ENCODE measurements at regions not wholly inside any gene's neighbourhood (a gene's known extent, or its start where the extent isn't known, plus 50 kb on each side); places are given as distances from the start of the nearest gene placed in this dataset.

DNA sequence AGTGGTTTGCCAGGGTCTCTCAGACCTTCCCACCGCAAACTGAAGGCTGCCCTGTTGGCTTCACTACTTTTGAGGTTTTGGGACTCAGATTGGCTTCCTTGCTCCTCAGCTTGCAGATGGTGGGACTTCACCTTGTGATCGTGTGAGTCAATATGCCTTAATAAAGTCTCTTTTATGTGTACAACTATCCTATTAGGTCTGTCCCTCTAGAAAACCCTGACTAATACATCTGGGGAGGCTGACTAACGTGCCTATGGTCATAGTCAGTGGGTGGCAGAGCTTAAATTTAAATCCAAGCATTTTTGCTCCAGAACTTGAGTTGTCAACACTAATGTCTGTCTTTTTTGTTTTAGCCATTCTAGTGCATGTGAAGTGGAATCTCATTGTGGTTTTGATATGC, 76.5 kb upstream of the CHODL start:
- intact Hi-C loops (cut with micrococcal nuclease), result no loop called here

GRCh38 chr21:18164933-18165332, 79.7 kb upstream of the CHODL start:
- DNase-seq (no peak), ATAC-seq (ENCODE audit: low read depth) (no peak)
- CTCF ChIA-PET, result no interaction called here
- Mint-ChIP-seq H3K4me1 (no peaks in the 10 kb centered on the region), H3K36me3 (ENCODE audit: low read depth) (no peaks in the 10 kb centered on the region), H3K27ac (no peak overlapping the region), H3K9me3 (peaks cover 2% of the 10 kb centered on the region), H3K27me3 (no peaks in the 10 kb centered on the region), H3K4me3 (no peak overlapping the region)
- POLR2A ChIA-PET, result no interaction called here
- TF ChIP-seq, protein P1, sequence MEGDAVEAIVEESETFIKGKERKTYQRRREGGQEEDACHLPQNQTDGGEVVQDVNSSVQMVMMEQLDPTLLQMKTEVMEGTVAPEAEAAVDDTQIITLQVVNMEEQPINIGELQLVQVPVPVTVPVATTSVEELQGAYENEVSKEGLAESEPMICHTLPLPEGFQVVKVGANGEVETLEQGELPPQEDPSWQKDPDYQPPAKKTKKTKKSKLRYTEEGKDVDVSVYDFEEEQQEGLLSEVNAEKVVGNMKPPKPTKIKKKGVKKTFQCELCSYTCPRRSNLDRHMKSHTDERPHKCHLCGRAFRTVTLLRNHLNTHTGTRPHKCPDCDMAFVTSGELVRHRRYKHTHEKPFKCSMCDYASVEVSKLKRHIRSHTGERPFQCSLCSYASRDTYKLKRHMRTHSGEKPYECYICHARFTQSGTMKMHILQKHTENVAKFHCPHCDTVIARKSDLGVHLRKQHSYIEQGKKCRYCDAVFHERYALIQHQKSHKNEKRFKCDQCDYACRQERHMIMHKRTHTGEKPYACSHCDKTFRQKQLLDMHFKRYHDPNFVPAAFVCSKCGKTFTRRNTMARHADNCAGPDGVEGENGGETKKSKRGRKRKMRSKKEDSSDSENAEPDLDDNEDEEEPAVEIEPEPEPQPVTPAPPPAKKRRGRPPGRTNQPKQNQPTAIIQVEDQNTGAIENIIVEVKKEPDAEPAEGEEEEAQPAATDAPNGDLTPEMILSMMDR (IDR thresholded peaks at IDR 0.05), result no peak
- intact Hi-C loops (cut with micrococcal nuclease), result no loop called here

More for the DNA sequence above, 76.5 kb upstream of the CHODL start:
- Mint-ChIP-seq H3K9me3 (peaks cover 8% of the 10 kb centered on the region), H3K27me3 (no peaks in the 10 kb centered on the region), H3K4me3 (no peak overlapping the region), H3K27ac (no peak overlapping the region), H3K4me1 (no peaks in the 10 kb centered on the region), H3K36me3 (ENCODE audit: low read depth) (no peaks in the 10 kb centered on the region)
- ChIA-PET CTCF (no interaction called here), POLR2A (no interaction called here)
- ATAC-seq (ENCODE audit: low read depth) (no peak), DNase-seq (no peak)
- TF ChIP-seq, protein P1 (IDR thresholded peaks at IDR 0.05), result no peak

DNA sequence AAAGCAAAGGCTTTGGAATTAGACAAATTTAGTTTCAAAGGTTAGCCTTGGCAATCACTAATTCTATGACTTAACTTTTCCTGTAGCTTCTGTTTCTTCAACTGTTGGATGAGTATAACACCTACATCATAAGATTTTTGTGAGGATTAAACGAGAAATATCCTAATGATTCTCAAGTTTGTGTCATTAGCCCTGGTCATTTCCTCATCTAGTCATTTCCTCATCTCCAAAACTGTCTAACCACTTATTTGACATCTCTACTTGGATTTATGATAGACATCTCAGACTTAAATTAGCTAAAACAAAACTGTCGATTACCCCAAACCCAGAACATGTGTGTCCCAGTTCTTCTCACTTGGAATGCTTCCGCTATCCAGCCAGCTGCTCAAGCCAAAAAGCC, 80.2 kb upstream of the CHODL start:
- ChIA-PET POLR2A (no interaction called here), CTCF (no interaction called here)
- Mint-ChIP-seq H3K27ac (no peak overlapping the region), H3K9me3 (no peaks in the 10 kb centered on the region), H3K4me1 (no peaks in the 10 kb centered on the region), H3K4me3 (no peak overlapping the region), H3K36me3 (ENCODE audit: low read depth) (no peaks in the 10 kb centered on the region), H3K27me3 (no peaks in the 10 kb centered on the region)
- DNase-seq (no peak), ATAC-seq (ENCODE audit: low read depth) (no peak)
- intact Hi-C loops (cut with micrococcal nuclease), result no loop called here
- TF ChIP-seq, protein P1 (IDR thresholded peaks at IDR 0.05), result no peak

GRCh38 chr21:18163956-18164355, 80.7 kb upstream of the CHODL start:
- ATAC-seq (ENCODE audit: low read depth) (no peak), DNase-seq (no peak)
- TF ChIP-seq, protein P1 (IDR thresholded peaks at IDR 0.05), result no peak
- POLR2A ChIA-PET, result no interaction called here
- Mint-ChIP-seq H3K27me3 (no peaks in the 10 kb centered on the region), H3K9me3 (no peaks in the 10 kb centered on the region), H3K4me3 (no peak overlapping the region), H3K36me3 (ENCODE audit: low read depth) (no peaks in the 10 kb centered on the region), H3K4me1 (no peaks in the 10 kb centered on the region), H3K27ac (no peak overlapping the region)
- intact Hi-C loops (cut with micrococcal nuclease), result no loop called here
- CTCF ChIA-PET, result interaction anchor here (0.6 kb wide), 1 partner anchor 1716 kb away, joined by 3 read pairs; no protein-coding TSS in a partner anchor

GRCh38 chr21:18161841-18162240, 82.8 kb upstream of the CHODL start:
- POLR2A ChIA-PET, result no interaction called here
- TF ChIP-seq, protein P1 (IDR thresholded peaks at IDR 0.05), result no peak
- H3K9me3 Mint-ChIP-seq, result peaks cover 3% of the 10 kb centered on the region
- intact Hi-C loops (cut with micrococcal nuclease), result no loop called here
- CTCF ChIA-PET, result no interaction called here
- no peaks in the 10 kb centered on the region for H3K27me3 Mint-ChIP-seq
- H3K4me3 Mint-ChIP-seq, result no peak overlapping the region
- no peaks in the 10 kb centered on the region for H3K36me3 Mint-ChIP-seq (ENCODE audit: low read depth)
- ATAC-seq (ENCODE audit: low read depth), result no peak
- no peaks in the 10 kb centered on the region for H3K4me1 Mint-ChIP-seq
- no peak for DNase-seq
- no peak overlapping the region for H3K27ac Mint-ChIP-seq
